ENCODE measurements at regions not wholly inside any gene's neighbourhood (a gene's known extent, or its start where the extent isn't known, plus 50 kb on each side); places are given as distances from the start of the nearest gene placed in this dataset.

DNA sequence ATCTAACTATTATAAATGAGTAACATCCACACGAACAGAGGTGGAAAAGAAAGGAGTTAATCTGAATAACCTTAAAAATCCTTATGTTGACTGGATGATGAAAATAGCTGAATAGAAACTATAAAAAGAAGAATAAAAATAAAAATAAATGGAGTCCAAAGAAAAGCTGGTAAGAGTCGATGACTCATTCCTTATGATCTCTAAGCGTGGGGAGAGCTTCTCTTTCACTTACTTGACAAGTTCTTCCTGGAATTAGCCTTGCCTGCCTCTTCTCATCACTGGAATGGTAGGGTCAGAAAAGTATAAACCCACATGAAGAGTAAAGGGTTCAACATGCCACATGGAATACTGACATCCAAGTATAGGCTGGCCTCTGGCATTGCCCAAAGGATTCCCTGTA lies 477.0 kb upstream of the RGMB start:
- Histone ChIP-seq H3K4me3 (no peak overlapping the region), H3K27me3 (ENCODE audit: control insufficient read depth in 3 of 3, insufficient read depth in 3 of 3, low read length in 2 of 3) (no peaks in the 10 kb centered on the region), H3K27ac (ENCODE audit: low read depth in 1 of 2, low read length in 1 of 2) (no peak overlapping the region), H3K9me3 (ENCODE audit: control insufficient read depth in 4 of 4, insufficient read depth in 3 of 4, low read length in 3 of 4) (no peaks in the 10 kb centered on the region), H3K4me1 (ENCODE audit: control insufficient read depth in 5 of 5, insufficient read depth in 5 of 5, low read length in 5 of 5) (no peaks in the 10 kb centered on the region), H3K9ac (ENCODE audit: insufficient read depth in 1 of 2, low read length in 2 of 2) (no peak overlapping the region), H3K36me3 (ENCODE audit: control insufficient read depth in 4 of 4, insufficient read depth in 4 of 4, low read length in 4 of 4) (no peaks in the 10 kb centered on the region)
- WGBS, 2 donors: 69 to 81% methylated on average over 3 of the region's 3 CpGs
- TF ChIP-seq CTCF (IDR thresholded peaks at IDR 0.05; ENCODE audit: control extremely low read depth, extremely low read depth): no peak
- no peak for DNase-seq
- no peak for ATAC-seq (ENCODE audit: insufficient read depth, low FRiP score)

DNA sequence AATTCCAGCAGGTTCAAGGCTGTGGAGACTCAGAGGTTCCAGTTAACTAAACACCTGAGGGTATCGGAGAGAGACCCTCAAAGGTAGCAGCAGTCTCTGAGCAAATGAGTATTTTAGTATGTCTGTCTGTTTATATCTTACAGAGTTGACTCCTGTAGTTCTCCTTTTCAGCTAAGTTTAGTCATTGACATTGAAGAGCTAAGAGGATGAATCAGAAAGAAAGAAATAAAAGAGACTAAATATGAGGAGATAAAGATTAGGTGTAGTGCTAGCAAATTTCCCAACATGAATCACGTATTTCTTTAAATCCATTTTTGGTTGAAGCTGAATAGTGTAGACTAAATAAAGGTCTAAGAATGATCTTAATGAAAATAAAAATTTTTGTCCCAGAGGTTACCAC lies 474.0 kb upstream of the RGMB start:
- Histone ChIP-seq H3K27me3 (ENCODE audit: control insufficient read depth in 3 of 3, insufficient read depth in 3 of 3, low read length in 2 of 3) (no peaks in the 10 kb centered on the region), H3K9me3 (ENCODE audit: control insufficient read depth in 4 of 4, insufficient read depth in 3 of 4, low read length in 3 of 4) (no peaks in the 10 kb centered on the region), H3K4me3 (no peak overlapping the region), H3K4me1 (ENCODE audit: control insufficient read depth in 5 of 5, insufficient read depth in 5 of 5, low read length in 5 of 5) (no peaks in the 10 kb centered on the region), H3K9ac (ENCODE audit: insufficient read depth in 1 of 2, low read length in 2 of 2) (no peak overlapping the region), H3K36me3 (ENCODE audit: control insufficient read depth in 4 of 4, insufficient read depth in 4 of 4, low read length in 4 of 4) (no peaks in the 10 kb centered on the region), H3K27ac (ENCODE audit: low read depth in 1 of 2, low read length in 1 of 2) (no peak overlapping the region)
- no peak for ATAC-seq (ENCODE audit: insufficient read depth, low FRiP score)
- 91 to 98% methylated on average over 2 of the region's 2 CpGs for WGBS, 2 donors
- no peak for DNase-seq
- TF ChIP-seq CTCF (IDR thresholded peaks at IDR 0.05; ENCODE audit: control extremely low read depth, extremely low read depth): no peak

DNA sequence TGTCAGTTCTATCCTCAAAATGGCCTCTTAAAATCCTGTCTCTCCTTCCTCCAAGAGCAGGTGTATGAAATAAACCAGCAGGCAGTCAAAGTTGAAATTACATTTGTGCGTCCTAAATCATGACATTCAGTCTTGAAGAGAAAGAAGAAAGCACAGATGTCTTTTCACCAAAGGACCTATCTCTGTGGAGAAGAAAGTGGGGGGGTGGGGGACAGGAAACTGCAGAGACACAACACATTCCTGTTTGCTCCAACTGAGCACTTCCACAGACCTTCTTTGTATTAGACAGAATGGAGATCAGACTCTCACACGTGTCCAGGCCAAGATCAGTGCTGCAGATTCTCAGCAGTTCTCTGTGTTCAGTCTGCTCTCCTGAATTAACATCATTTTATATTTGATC lies 471.9 kb upstream of the RGMB start:
- Histone ChIP-seq H3K27me3 (ENCODE audit: control insufficient read depth in 3 of 3, insufficient read depth in 3 of 3, low read length in 2 of 3) (no peaks in the 10 kb centered on the region), H3K36me3 (ENCODE audit: control insufficient read depth in 4 of 4, insufficient read depth in 4 of 4, low read length in 4 of 4) (no peaks in the 10 kb centered on the region), H3K27ac (ENCODE audit: low read depth in 1 of 2, low read length in 1 of 2) (no peak overlapping the region), H3K9ac (ENCODE audit: insufficient read depth in 1 of 2, low read length in 2 of 2) (no peak overlapping the region), H3K4me3 (no peak overlapping the region), H3K9me3 (ENCODE audit: control insufficient read depth in 4 of 4, insufficient read depth in 3 of 4, low read length in 3 of 4) (no peaks in the 10 kb centered on the region), H3K4me1 (ENCODE audit: control insufficient read depth in 5 of 5, insufficient read depth in 5 of 5, low read length in 5 of 5) (no peaks in the 10 kb centered on the region)
- ATAC-seq (ENCODE audit: insufficient read depth, low FRiP score) (no peak), DNase-seq (no peak)
- 67 to 68% methylated on average over 2 of the region's 2 CpGs for WGBS, 2 donors
- no peak for TF ChIP-seq CTCF (IDR thresholded peaks at IDR 0.05; ENCODE audit: control extremely low read depth, extremely low read depth)

DNA sequence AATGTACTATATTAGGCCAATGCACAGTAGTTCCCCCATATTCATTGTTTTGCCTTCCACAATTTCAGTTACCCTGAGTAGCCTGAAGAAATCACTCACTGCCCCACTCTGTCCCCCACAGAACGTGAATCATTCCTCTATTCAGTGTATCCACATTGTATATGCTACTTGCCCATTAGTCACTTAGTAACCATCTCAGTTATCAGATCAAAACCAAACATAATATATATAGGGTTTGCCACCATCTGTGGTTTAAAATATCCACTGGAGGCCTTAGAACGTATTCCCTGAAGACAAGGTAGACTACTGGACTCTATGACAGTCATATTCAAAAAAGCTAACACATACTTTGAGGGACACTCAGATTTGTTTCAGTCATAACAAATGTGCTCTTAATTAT lies 465.7 kb upstream of the RGMB start:
- WGBS, 2 donors: 84 to 89% methylated on average over 2 of the region's 2 CpGs
- no peak overlapping the region for H3K27ac ChIP-seq (ENCODE audit: low read depth in 1 of 2, low read length in 1 of 2)
- H3K36me3 ChIP-seq (ENCODE audit: control insufficient read depth in 4 of 4, insufficient read depth in 4 of 4, low read length in 4 of 4): no peaks in the 10 kb centered on the region
- DNase-seq (no peak), ATAC-seq (ENCODE audit: insufficient read depth, low FRiP score) (no peak)
- peaks cover 0 to 2% (median 0%) of the 10 kb centered on the region in 4 donors for H3K9me3 ChIP-seq (ENCODE audit: control insufficient read depth in 4 of 4, insufficient read depth in 3 of 4, low read length in 3 of 4)
- H3K27me3 ChIP-seq (ENCODE audit: control insufficient read depth in 3 of 3, insufficient read depth in 3 of 3, low read length in 2 of 3): no peaks in the 10 kb centered on the region
- H3K4me3 ChIP-seq: no peak overlapping the region
- H3K4me1 ChIP-seq (ENCODE audit: control insufficient read depth in 5 of 5, insufficient read depth in 5 of 5, low read length in 5 of 5): no peaks in the 10 kb centered on the region
- no peak overlapping the region for H3K9ac ChIP-seq (ENCODE audit: insufficient read depth in 1 of 2, low read length in 2 of 2)
- TF ChIP-seq CTCF (IDR thresholded peaks at IDR 0.05; ENCODE audit: control extremely low read depth, extremely low read depth): no peak

All from lung (tissue), 11 donors.